ENCODE measurements at regions not wholly inside any gene's neighbourhood (a gene's known extent, or its start where the extent isn't known, plus 50 kb on each side); places are given as distances from the start of the nearest gene placed in this dataset.

DNA sequence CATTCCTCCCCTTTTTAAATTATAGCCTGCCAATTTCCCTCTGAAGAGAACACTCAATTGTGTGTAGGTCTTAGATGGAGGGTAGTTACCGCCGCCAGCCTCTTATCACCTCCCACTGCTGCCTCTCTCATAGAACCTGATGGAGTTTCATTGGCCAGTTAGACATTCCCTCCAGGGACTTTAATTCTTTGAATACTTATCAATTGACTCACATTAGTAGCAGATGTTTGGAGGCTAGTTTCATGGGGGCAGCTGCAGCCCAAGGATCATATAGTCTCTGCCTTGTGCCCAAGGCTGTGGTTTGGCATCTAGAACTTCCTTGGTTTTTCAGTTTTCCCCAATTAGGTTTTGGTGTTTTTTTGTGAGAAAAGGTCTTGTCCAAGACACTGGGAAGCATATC, 318.9 kb upstream of the HTR2A start:
- Histone ChIP-seq H3K79me2 (ENCODE audit: insufficient read depth, low read length) (no peaks in the 10 kb centered on the region), H4K20me1 (ENCODE audit: insufficient read depth, low read length) (no peaks in the 10 kb centered on the region), H3K4me3 (replicated peaks in 1 of 3; ENCODE audit: insufficient read depth in 1 of 3, low read depth in 2 of 3, low read length in 3 of 3) (no peak overlapping the region), H3K4me2 (ENCODE audit: low read depth, low read length) (no peak overlapping the region), H3K9me3 (ENCODE audit: low read length) (no peaks in the 10 kb centered on the region), H3K9ac (ENCODE audit: insufficient read depth, low read depth, low read length) (no peak overlapping the region), H3K36me3 (replicated peaks in 1 of 2; ENCODE audit: control insufficient read depth in 1 of 2, insufficient read depth in 2 of 2, low read length in 2 of 2) (no peaks in the 10 kb centered on the region), H3K27ac (ENCODE audit: extremely low read length, insufficient read depth, low read length) (no peak overlapping the region), H2AFZ (ENCODE audit: low read length) (no peak overlapping the region), H3K27me3 (ENCODE audit: control insufficient read depth in 1 of 2, insufficient read depth in 2 of 2, low read length in 2 of 2) (no peaks in the 10 kb centered on the region), H3K4me1 (ENCODE audit: insufficient read depth, low read length) (0 out of 2 replicates have a peak, but pooled peaks cover 11% of the 10 kb centered on the region)
- ChIA-PET POLR2A (no interaction called here), CTCF (ENCODE audit: low intra/inter-chr PET ratio, low total read pairs) (no interaction called here)
- in situ Hi-C loops (cut with HindIII; ENCODE audit: extremely low pct_ligation_motif_present, low pct_unique_long_range_greater_than_20kb) (no loop called here), intact Hi-C loops (cut with micrococcal nuclease; ENCODE audit: unreplicated experiment) (loop anchor here (2.0 kb wide), 1 partner anchor 67 kb away; no protein-coding TSS in a partner anchor)
- no TSS peak for BruUV-seq (replicated peaks)
- WGBS (ENCODE audit: low lambda C conversion rate) = 59% methylated on average over 2 of the region's 2 CpGs
- FAIRE-seq (no peak), DNase-seq (ENCODE audit: low spot score) (no peak), ATAC-seq (no peak)
- TF ChIP-seq XRCC5 (optimal IDR thresholded peaks at IDR 0.05; ENCODE audit: low read length) (no peak), SP140L (CRISPR knock-in tag; IDR thresholded peaks at IDR 0.05; ENCODE audit: borderline replicate concordance) (no peak), ZNF607 (CRISPR knock-in tag; IDR thresholded peaks at IDR 0.05; ENCODE audit: borderline replicate concordance) (no peak), NKX3-1 (CRISPR knock-in tag; IDR thresholded peaks at IDR 0.05) (no peak), ZFYVE20 (CRISPR knock-in tag; IDR thresholded peaks at IDR 0.05; ENCODE audit: borderline replicate concordance, low read depth) (no peak), SSRP1 (CRISPR knock-in tag; IDR thresholded peaks at IDR 0.05) (no peak), TGIF2 (CRISPR knock-in tag; IDR thresholded peaks at IDR 0.05) (no peak), SOX6 (IDR thresholded peaks at IDR 0.05) (no peak), SOX6 (CRISPR knock-in tag; IDR thresholded peaks at IDR 0.05) (no peak), HES4 (CRISPR knock-in tag; IDR thresholded peaks at IDR 0.05; ENCODE audit: borderline replicate concordance) (no peak), ZNF724P (CRISPR knock-in tag; IDR thresholded peaks at IDR 0.05; ENCODE audit: borderline replicate concordance) (no peak), RBFOX2 (IDR thresholded peaks at IDR 0.05; ENCODE audit: low read depth, low read length) (no peak)
- TF ChIP-seq, protein P1, sequence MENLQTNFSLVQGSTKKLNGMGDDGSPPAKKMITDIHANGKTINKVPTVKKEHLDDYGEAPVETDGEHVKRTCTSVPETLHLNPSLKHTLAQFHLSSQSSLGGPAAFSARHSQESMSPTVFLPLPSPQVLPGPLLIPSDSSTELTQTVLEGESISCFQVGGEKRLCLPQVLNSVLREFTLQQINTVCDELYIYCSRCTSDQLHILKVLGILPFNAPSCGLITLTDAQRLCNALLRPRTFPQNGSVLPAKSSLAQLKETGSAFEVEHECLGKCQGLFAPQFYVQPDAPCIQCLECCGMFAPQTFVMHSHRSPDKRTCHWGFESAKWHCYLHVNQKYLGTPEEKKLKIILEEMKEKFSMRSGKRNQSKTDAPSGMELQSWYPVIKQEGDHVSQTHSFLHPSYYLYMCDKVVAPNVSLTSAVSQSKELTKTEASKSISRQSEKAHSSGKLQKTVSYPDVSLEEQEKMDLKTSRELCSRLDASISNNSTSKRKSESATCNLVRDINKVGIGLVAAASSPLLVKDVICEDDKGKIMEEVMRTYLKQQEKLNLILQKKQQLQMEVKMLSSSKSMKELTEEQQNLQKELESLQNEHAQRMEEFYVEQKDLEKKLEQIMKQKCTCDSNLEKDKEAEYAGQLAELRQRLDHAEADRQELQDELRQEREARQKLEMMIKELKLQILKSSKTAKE (CRISPR knock-in tag; IDR thresholded peaks at IDR 0.05; ENCODE audit: borderline replicate concordance) = no peak
- TF ChIP-seq, protein P2, sequence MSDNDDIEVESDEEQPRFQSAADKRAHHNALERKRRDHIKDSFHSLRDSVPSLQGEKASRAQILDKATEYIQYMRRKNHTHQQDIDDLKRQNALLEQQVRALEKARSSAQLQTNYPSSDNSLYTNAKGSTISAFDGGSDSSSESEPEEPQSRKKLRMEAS (IDR thresholded peaks at IDR 0.05) = no peak
- TF ChIP-seq, protein P3, sequence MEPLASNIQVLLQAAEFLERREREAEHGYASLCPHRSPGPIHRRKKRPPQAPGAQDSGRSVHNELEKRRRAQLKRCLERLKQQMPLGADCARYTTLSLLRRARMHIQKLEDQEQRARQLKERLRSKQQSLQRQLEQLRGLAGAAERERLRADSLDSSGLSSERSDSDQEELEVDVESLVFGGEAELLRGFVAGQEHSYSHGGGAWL (CRISPR knock-in tag; IDR thresholded peaks at IDR 0.05) = no peak
- TF ChIP-seq, protein P4, sequence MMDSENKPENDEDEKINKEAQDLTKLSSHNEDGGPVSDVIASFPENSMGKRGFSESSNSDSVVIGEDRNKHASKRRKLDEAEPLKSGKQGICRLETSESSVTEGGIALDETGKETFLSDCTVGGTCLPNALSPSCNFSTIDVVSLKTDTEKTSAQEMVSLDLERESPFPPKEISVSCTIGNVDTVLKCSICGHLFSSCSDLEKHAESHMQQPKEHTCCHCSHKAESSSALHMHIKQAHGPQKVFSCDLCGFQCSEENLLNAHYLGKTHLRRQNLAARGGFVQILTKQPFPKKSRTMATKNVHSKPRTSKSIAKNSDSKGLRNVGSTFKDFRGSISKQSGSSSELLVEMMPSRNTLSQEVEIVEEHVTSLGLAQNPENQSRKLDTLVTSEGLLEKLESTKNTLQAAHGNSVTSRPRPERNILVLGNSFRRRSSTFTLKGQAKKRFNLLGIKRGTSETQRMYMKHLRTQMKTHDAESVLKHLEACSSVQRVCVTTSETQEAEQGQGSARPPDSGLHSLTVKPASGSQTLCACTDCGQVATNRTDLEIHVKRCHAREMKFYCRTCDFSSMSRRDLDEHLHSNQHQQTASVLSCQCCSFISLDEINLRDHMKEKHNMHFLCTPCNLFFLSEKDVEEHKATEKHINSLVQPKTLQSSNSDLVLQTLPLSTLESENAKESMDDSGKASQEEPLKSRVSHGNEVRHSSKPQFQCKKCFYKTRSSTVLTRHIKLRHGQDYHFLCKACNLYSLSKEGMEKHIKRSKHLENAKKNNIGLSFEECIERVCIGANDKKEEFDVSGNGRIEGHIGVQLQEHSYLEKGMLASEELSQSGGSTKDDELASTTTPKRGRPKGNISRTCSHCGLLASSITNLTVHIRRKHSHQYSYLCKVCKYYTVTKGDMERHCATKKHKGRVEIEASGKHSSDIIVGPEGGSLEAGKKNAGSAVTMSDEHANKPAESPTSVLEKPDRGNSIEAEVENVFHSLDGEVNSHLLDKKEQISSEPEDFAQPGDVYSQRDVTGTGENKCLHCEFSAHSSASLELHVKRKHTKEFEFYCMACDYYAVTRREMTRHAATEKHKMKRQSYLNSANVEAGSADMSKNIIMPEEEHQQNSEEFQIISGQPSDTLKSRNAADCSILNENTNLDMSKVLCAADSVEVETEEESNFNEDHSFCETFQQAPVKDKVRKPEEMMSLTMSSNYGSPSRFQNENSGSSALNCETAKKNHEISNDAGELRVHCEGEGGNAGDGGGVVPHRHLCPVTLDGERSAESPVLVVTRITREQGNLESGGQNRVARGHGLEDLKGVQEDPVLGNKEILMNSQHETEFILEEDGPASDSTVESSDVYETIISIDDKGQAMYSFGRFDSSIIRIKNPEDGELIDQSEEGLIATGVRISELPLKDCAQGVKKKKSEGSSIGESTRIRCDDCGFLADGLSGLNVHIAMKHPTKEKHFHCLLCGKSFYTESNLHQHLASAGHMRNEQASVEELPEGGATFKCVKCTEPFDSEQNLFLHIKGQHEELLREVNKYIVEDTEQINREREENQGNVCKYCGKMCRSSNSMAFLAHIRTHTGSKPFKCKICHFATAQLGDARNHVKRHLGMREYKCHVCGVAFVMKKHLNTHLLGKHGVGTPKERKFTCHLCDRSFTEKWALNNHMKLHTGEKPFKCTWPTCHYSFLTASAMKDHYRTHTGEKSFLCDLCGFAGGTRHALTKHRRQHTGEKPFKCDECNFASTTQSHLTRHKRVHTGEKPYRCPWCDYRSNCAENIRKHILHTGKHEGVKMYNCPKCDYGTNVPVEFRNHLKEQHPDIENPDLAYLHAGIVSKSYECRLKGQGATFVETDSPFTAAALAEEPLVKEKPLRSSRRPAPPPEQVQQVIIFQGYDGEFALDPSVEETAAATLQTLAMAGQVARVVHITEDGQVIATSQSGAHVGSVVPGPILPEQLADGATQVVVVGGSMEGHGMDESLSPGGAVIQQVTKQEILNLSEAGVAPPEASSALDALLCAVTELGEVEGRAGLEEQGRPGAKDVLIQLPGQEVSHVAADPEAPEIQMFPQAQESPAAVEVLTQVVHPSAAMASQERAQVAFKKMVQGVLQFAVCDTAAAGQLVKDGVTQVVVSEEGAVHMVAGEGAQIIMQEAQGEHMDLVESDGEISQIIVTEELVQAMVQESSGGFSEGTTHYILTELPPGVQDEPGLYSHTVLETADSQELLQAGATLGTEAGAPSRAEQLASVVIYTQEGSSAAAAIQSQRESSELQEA (CRISPR knock-in tag; IDR thresholded peaks at IDR 0.05; ENCODE audit: not compliant biosample characterization) = no peak

Data from HepG2 (cell line).